OCI-LY1 (cell line): ENCODE measurements at regions not wholly inside any gene's neighbourhood (a gene's known extent, or its start where the extent isn't known, plus 50 kb on each side); places are given as distances from the start of the nearest gene placed in this dataset.

Source experiments
- CTCF ChIP-seq: fragments of 200-600 bp; sonication (generic), shearing (Covaris generic); IDR thresholded peaks from 2 replicates; pipeline ENCODE4 v1.5.1; 2017; ENCODE audit warnings: mild to moderate bottlenecking, antibody characterized with exemption, low read length, moderate library complexity, mixed read lengths
- EZH2 ChIP-seq: fragments of 200-600 bp; sonication (generic), shearing (Covaris generic); IDR thresholded peaks from 2 replicates; pipeline ENCODE4 v1.8.0; 2017; ENCODE audit warnings: borderline replicate concordance, mixed run types, mild to moderate bottlenecking, antibody characterized with exemption, low read length, moderate library complexity, mixed read lengths

- no peak for TF ChIP-seq CTCF
- TF ChIP-seq EZH2: no peak
Observed at GRCh38 chr3:192024751-192025150, 563.8 kb downstream of the PYDC2 start.
